Activated CD4-positive, alpha-beta T cell treated with anti-CD3 and anti-CD28 coated beads, Interleukin-2, amount 10 ng/mL, durations not matched to agents 7 days and 5 days (primary cell): ENCODE measurements at regions not wholly inside any gene's neighbourhood (a gene's known extent, or its start where the extent isn't known, plus 50 kb on each side); places are given as distances from the start of the nearest gene placed in this dataset.

Source experiments
- CTCF ChIA-PET: fragments of 350-600 bp; sonication (Branson Sonifier 250); formaldehyde crosslinking; loops from one replicate; lab custom pipeline; 2021; ENCODE audit warnings: antibody characterized with exemption; lab: Charles Lee
- POLR2A ChIA-PET: fragments of 350-600 bp; sonication (Branson Sonifier 250); formaldehyde crosslinking; loops from one replicate; lab custom pipeline; 2021; ENCODE audit warnings: antibody characterized with exemption; lab: Charles Lee
- DNase-seq: peaks from one replicate; pipeline ENCODE4 v3.0.0-alpha.2; 2020
- H3K27ac Mint-ChIP-seq: one replicate; pipeline ENCODE4 v1.8.0; 2021; ENCODE audit warnings: mild to moderate bottlenecking, moderate library complexity, mixed read lengths
- H3K27me3 Mint-ChIP-seq: one replicate; pipeline ENCODE4 v1.8.0; 2021; ENCODE audit warnings: mixed read lengths
- H3K36me3 Mint-ChIP-seq: one replicate; pipeline ENCODE4 v1.8.0; 2021; ENCODE audit warnings: low read depth, mixed read lengths
- H3K4me1 Mint-ChIP-seq: one replicate; pipeline ENCODE4 v1.8.0; 2021; ENCODE audit warnings: mixed read lengths
- H3K4me3 Mint-ChIP-seq: one replicate; pipeline ENCODE4 v1.8.0; 2021; ENCODE audit warnings: mild to moderate bottlenecking, moderate library complexity, mixed read lengths
- H3K9me3 Mint-ChIP-seq: one replicate; pipeline ENCODE4 v1.8.0; 2021; ENCODE audit warnings: mixed read lengths

DNA sequence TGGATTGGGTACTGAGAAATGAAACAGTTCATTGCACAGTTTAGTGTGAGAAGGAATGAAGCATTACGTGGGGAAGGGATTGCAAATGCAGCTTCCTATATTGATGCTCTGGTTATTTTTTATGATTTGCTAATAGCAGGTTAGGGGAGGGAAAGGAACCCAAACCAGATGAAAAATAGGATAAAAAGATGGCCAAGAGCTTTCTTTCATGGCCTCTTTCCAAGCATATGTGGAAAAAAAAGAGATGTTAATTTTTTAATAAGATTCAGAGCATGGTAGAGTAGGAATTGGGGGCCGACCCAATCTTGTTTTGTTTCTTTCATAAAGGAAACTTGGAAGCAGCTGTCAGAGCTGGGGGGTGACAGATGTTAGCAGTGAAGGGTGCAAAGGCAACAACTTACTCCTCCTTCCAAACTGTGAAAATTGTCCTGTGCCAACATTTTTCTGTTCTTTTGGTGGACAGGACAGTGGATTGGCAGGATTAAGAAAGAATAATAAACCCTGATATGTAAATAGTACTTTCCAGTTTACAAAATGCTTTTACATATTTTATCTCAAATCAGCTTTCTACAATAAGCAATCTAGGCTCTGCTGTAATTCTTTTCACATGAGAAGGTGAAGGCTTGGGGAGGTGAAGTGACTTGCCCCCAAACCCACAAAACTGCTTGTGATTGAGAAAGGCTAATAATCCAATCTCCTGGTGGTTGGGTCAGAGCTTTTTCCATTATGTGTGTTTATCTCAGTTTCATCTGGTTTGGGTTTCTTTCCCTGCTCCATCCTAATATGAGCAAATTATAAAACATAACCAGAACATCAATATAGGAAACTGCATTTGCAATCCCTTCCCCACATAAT lies 270.1 kb downstream of the ETAA1 start:
- H3K9me3 Mint-ChIP-seq, result no peaks in the 10 kb centered on the region
- H3K27ac Mint-ChIP-seq, result no peak overlapping the region
- ChIA-PET POLR2A (no interaction called here), CTCF (no interaction called here)
- H3K4me3 Mint-ChIP-seq, result no peak overlapping the region
- H3K27me3 Mint-ChIP-seq, result no peaks in the 10 kb centered on the region
- DNase-seq, result no peak
- H3K36me3 Mint-ChIP-seq, result no peaks in the 10 kb centered on the region
- no peaks in the 10 kb centered on the region for H3K4me1 Mint-ChIP-seq

GRCh38 chr2:67668538-67668937 lies 271.4 kb downstream of the ETAA1 start:
- Mint-ChIP-seq H3K36me3 (no peaks in the 10 kb centered on the region), H3K4me1 (no peaks in the 10 kb centered on the region), H3K9me3 (no peaks in the 10 kb centered on the region), H3K4me3 (no peak overlapping the region), H3K27ac (no peak overlapping the region), H3K27me3 (no peaks in the 10 kb centered on the region)
- ChIA-PET CTCF (no interaction called here), POLR2A (no interaction called here)
- DNase-seq, result no peak

GRCh38 chr2:67669168-67669567 lies 272.0 kb downstream of the ETAA1 start:
- Mint-ChIP-seq H3K4me1 (no peaks in the 10 kb centered on the region), H3K27me3 (no peaks in the 10 kb centered on the region), H3K4me3 (no peak overlapping the region), H3K9me3 (no peaks in the 10 kb centered on the region), H3K36me3 (no peaks in the 10 kb centered on the region), H3K27ac (no peak overlapping the region)
- POLR2A ChIA-PET, result no interaction called here
- no peak for DNase-seq
- CTCF ChIA-PET, result no interaction called here

DNA sequence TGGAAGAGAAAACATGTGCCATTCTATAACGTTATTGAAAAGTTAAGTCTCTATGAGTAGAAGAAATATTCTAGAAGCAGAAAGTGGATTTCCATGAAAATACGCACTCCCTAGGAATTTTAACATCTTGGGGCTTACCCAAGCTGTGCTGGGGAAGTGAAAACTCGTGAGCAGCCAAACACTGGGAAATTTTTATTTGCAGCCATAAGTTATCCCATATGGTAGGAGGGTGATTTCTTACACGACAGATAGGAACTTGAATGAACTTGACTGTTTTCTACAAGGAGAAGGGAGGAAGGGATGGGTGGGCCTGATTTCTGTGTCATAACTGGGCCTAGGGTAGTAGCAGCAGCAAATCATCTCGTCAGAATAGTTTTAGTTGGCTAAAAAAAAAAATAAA lies 272.6 kb downstream of the ETAA1 start:
- Mint-ChIP-seq H3K4me3 (no peak overlapping the region), H3K9me3 (no peaks in the 10 kb centered on the region), H3K36me3 (no peaks in the 10 kb centered on the region), H3K4me1 (no peaks in the 10 kb centered on the region), H3K27ac (no peak overlapping the region), H3K27me3 (no peaks in the 10 kb centered on the region)
- POLR2A ChIA-PET, result no interaction called here
- no peak for DNase-seq
- CTCF ChIA-PET, result no interaction called here

DNA sequence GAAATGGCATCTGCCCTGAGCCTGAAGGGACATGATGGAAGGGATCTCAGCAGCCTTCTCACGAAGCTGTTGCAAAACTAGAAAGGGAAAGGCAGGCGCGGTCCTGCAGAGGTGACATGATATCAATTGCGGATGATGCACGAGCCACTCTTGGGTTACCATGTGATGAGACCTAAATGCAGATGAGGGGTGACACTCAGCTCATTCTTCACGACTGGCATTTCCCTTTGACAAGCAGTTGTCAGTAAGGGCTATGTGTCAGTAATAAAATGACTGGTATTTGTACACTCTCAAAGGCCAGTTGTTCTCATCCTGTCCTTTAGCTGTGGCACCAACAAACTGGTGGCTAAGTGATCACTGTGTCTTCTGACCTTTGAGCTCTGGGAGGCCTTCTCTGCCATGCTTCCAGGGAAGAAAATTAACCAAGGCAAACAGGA lies 273.6 kb downstream of the ETAA1 start:
- no peak overlapping the region for H3K27ac Mint-ChIP-seq
- POLR2A ChIA-PET, result no interaction called here
- no peaks in the 10 kb centered on the region for H3K36me3 Mint-ChIP-seq

DNA sequence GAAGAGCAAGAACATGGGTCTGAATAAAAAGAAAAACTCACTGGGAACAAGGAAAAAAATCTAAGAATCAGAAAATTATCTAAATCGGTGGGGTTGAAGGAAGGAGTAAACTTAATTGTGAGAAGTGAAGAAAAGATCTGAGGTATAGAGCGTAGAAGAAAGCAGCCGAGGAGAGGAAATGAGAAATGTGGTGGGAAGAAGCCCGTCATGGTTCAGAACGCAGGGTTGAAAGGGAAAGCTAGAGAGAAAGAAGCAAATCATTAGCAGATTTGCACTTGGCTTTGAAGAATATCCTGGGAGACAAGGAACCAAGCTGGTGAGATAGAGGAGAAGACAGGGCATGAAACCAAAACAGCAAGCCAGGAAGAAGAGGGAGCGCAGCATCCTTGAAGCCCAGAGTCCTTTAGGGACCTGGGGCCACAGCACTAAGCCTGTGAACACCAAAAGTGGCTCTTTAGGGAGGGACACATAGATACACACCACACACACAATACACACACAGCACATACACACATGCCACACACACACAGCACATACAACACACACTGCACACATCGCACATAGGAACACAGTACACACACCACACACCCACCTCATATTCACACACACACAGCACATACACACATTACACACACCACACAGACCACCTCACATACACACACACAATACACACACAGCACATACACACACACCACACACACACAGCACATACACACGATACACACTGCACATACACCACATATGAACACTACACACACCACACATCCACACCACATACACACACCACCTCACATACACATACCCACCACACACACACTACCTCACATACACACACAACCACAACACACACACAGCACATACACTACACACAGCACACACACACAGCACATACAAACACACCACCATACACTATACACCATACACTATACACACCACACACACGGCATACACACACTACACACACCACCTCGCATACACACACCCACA lies 274.6 kb downstream of the ETAA1 start:
- Mint-ChIP-seq H3K4me3 (no peak overlapping the region), H3K4me1 (no peaks in the 10 kb centered on the region), H3K9me3 (no peaks in the 10 kb centered on the region), H3K27ac (no peak overlapping the region), H3K27me3 (no peaks in the 10 kb centered on the region), H3K36me3 (no peaks in the 10 kb centered on the region)
- ChIA-PET CTCF (no interaction called here), POLR2A (no interaction called here)
- DNase-seq, result no peak

More for the DNA sequence above, 273.6 kb downstream of the ETAA1 start:
- CTCF ChIA-PET, result interaction anchor here (0.7 kb wide), 1 partner anchor 584 kb away, joined by 3 read pairs; no protein-coding TSS in a partner anchor
- H3K4me1 Mint-ChIP-seq, result no peaks in the 10 kb centered on the region
- H3K27me3 Mint-ChIP-seq, result no peaks in the 10 kb centered on the region
- DNase-seq, result no peak
- H3K9me3 Mint-ChIP-seq, result no peaks in the 10 kb centered on the region
- no peak overlapping the region for H3K4me3 Mint-ChIP-seq

- no peaks in the 10 kb centered on the region for H3K9me3 Mint-ChIP-seq
- no peak for DNase-seq
- no peak overlapping the region for H3K4me3 Mint-ChIP-seq
Measured at GRCh38 chr2:67674668-67675067, 277.5 kb downstream of the ETAA1 start.

GRCh38 chr2:67684991-67685390 lies 287.9 kb downstream of the ETAA1 start:
- no peaks in the 10 kb centered on the region for H3K4me1 Mint-ChIP-seq
- CTCF ChIA-PET, result no interaction called here
- no peaks in the 10 kb centered on the region for H3K27me3 Mint-ChIP-seq
- DNase-seq, result no peak
- H3K27ac Mint-ChIP-seq, result no peak overlapping the region
- no peaks in the 10 kb centered on the region for H3K36me3 Mint-ChIP-seq
- POLR2A ChIA-PET, result no interaction called here
- H3K4me3 Mint-ChIP-seq, result no peak overlapping the region
- H3K9me3 Mint-ChIP-seq, result no peaks in the 10 kb centered on the region

More at GRCh38 chr2:67674668-67675067, 277.5 kb downstream of the ETAA1 start:
- Mint-ChIP-seq H3K27ac (no peak overlapping the region), H3K36me3 (no peaks in the 10 kb centered on the region), H3K4me1 (no peaks in the 10 kb centered on the region), H3K27me3 (no peaks in the 10 kb centered on the region)
- ChIA-PET POLR2A (no interaction called here), CTCF (no interaction called here)

GRCh38 chr2:67686254-67686653 lies 289.1 kb downstream of the ETAA1 start:
- no peaks in the 10 kb centered on the region for H3K4me1 Mint-ChIP-seq
- H3K9me3 Mint-ChIP-seq, result no peaks in the 10 kb centered on the region
- H3K27me3 Mint-ChIP-seq, result no peaks in the 10 kb centered on the region
- H3K27ac Mint-ChIP-seq, result no peak overlapping the region
- no peaks in the 10 kb centered on the region for H3K36me3 Mint-ChIP-seq
- ChIA-PET POLR2A (no interaction called here), CTCF (no interaction called here)
- no peak overlapping the region for H3K4me3 Mint-ChIP-seq
- DNase-seq, result no peak

DNA sequence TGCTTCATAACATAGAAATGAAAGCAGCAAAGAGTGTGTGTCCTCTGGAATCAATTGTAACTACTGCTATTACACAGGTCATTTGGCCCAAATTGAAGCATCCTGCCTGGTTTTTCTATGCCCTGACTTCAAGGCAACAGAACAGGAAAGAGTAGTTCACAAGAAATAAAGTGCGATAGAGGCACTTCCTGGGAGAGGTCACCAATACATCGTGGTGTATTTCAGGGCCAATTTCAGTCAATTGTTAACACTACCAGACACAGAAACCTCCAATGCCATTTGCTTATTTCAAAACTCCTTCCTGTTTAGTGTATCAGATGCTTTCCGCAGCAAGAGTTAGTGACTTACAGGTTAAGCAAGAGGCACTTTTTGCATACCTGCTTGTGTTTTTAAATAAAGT lies 292.1 kb downstream of the ETAA1 start:
- ChIA-PET POLR2A (no interaction called here), CTCF (no interaction called here)
- H3K4me1 Mint-ChIP-seq, result no peaks in the 10 kb centered on the region
- H3K4me3 Mint-ChIP-seq, result no peak overlapping the region
- no peak for DNase-seq
- H3K36me3 Mint-ChIP-seq, result no peaks in the 10 kb centered on the region
- H3K9me3 Mint-ChIP-seq, result no peaks in the 10 kb centered on the region
- no peak overlapping the region for H3K27ac Mint-ChIP-seq
- no peaks in the 10 kb centered on the region for H3K27me3 Mint-ChIP-seq

GRCh38 chr2:67689651-67690050 lies 292.5 kb downstream of the ETAA1 start:
- ChIA-PET POLR2A (no interaction called here), CTCF (no interaction called here)
- H3K36me3 Mint-ChIP-seq, result no peaks in the 10 kb centered on the region

DNA sequence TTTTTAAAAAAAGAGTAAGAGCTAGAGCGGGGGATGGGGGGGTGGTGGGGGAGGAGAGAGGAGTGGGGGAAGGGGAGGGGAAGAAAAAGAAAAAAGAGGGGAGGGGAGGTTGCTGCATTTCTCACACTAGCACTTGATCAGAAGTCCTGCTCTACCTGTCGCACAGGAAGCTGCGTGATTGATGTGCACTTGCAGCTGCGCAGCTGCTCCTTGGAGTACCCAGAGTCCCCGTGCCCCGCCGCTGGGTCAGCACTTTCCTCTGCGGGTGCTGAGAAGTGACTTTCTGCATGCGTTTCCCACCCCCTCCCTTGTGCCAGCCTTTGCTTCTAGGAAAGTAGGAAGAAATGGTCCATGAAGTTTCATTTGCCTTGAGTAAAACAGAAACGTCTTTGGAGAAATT lies 297.3 kb downstream of the ETAA1 start:
- no peaks in the 10 kb centered on the region for H3K4me1 Mint-ChIP-seq
- no peaks in the 10 kb centered on the region for H3K9me3 Mint-ChIP-seq
- no peak for DNase-seq
- no peaks in the 10 kb centered on the region for H3K36me3 Mint-ChIP-seq
- H3K27ac Mint-ChIP-seq, result no peak overlapping the region
- POLR2A ChIA-PET, result no interaction called here
- H3K27me3 Mint-ChIP-seq, result no peaks in the 10 kb centered on the region
- CTCF ChIA-PET, result no interaction called here
- H3K4me3 Mint-ChIP-seq, result no peak overlapping the region

More at GRCh38 chr2:67689651-67690050, 292.5 kb downstream of the ETAA1 start:
- no peak overlapping the region for H3K4me3 Mint-ChIP-seq
- H3K27ac Mint-ChIP-seq, result no peak overlapping the region
- H3K27me3 Mint-ChIP-seq, result no peaks in the 10 kb centered on the region
- H3K9me3 Mint-ChIP-seq, result no peaks in the 10 kb centered on the region
- no peak for DNase-seq
- H3K4me1 Mint-ChIP-seq, result no peaks in the 10 kb centered on the region

- ChIA-PET CTCF (no interaction called here), POLR2A (no interaction called here)
- Mint-ChIP-seq H3K36me3 (no peaks in the 10 kb centered on the region), H3K4me1 (no peaks in the 10 kb centered on the region), H3K27me3 (no peaks in the 10 kb centered on the region), H3K4me3 (no peak overlapping the region), H3K9me3 (peaks cover 2% of the 10 kb centered on the region), H3K27ac (no peak overlapping the region)
- no peak for DNase-seq
Measured at GRCh38 chr2:67701011-67701410, 303.9 kb downstream of the ETAA1 start.
